ENCODE measurements at regions not wholly inside any gene's neighbourhood (a gene's known extent, or its start where the extent isn't known, plus 50 kb on each side); places are given as distances from the start of the nearest gene placed in this dataset.

GRCh38 chr1:244301595-244302130 lies 150.0 kb downstream of the ADSS2 start:
- no peaks in the 10 kb centered on the region for H3K27me3 ChIP-seq
- no peak overlapping the region for H3K27ac ChIP-seq
- no peaks in the 10 kb centered on the region for H3K9me3 ChIP-seq
- no peaks in the 10 kb centered on the region for H3K36me3 ChIP-seq
- DNase-seq (ENCODE audit: low spot score in 2 of 2): no peak
- H3K4me1 ChIP-seq: peaks cover 4% of the 10 kb centered on the region
- TF ChIP-seq POLR2AphosphoS5 (IDR thresholded peaks at IDR 0.05) (no peak), EP300 (IDR thresholded peaks at IDR 0.05) (no peak), POLR2A (IDR thresholded peaks at IDR 0.05) (no peak)
- TF ChIP-seq, protein P1, sequence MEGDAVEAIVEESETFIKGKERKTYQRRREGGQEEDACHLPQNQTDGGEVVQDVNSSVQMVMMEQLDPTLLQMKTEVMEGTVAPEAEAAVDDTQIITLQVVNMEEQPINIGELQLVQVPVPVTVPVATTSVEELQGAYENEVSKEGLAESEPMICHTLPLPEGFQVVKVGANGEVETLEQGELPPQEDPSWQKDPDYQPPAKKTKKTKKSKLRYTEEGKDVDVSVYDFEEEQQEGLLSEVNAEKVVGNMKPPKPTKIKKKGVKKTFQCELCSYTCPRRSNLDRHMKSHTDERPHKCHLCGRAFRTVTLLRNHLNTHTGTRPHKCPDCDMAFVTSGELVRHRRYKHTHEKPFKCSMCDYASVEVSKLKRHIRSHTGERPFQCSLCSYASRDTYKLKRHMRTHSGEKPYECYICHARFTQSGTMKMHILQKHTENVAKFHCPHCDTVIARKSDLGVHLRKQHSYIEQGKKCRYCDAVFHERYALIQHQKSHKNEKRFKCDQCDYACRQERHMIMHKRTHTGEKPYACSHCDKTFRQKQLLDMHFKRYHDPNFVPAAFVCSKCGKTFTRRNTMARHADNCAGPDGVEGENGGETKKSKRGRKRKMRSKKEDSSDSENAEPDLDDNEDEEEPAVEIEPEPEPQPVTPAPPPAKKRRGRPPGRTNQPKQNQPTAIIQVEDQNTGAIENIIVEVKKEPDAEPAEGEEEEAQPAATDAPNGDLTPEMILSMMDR (IDR thresholded peaks at IDR 0.05): no peak
- WGBS: 92% methylated on average over 5 of the region's 5 CpGs
- no peak overlapping the region for H3K4me3 ChIP-seq

DNA sequence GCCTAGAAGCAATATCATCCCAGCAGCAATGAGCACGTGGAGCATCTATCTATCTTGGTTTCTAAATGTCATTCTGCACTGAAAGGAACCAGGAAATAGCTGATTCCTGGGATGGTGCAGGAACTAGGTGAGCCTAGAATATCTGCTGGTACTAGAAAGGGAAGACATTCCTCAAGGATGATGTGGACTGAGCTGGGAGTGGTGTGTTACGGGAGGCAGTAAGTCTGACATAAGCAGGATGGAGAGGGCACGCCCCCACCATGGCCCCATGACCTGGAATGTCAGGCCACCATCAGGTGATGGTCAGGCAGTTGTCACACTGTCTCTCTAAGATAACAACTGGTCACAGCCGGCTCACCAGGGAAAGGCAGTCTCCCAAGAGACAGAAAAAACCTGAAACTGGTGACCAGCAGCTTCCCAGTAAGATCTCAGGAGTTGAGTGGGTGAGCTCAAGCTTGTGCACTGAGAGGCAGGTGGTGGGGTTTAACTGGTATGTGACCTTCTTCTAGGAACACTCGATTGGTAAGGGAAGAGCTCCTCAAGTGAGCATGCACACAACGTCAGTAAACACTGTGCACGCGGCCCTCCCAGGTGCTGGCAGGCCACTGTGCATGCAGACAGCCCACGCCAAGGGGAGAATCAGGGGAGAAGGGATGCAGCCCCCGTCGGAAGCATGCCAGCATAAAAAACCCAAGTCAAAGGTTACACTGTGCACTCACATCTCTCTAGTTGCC lies 148.7 kb downstream of the ADSS2 start:
- no peaks in the 10 kb centered on the region for H3K36me3 ChIP-seq
- H3K4me3 ChIP-seq: no peak overlapping the region
- H3K9me3 ChIP-seq: no peaks in the 10 kb centered on the region
- TF ChIP-seq POLR2AphosphoS5 (IDR thresholded peaks at IDR 0.05): no peak
- TF ChIP-seq, protein P1 (IDR thresholded peaks at IDR 0.05): no peak
- TF ChIP-seq EP300 (IDR thresholded peaks at IDR 0.05): no peak
- no peak for TF ChIP-seq POLR2A (IDR thresholded peaks at IDR 0.05)
- WGBS: 63% methylated on average over 11 of the region's 11 CpGs
- H3K4me1 ChIP-seq: peaks cover 4% of the 10 kb centered on the region
- no peaks in the 10 kb centered on the region for H3K27me3 ChIP-seq
- no peak for DNase-seq (ENCODE audit: low spot score in 2 of 2)
- peak overlapping the region; percentile 45 for H3K27ac ChIP-seq

DNA sequence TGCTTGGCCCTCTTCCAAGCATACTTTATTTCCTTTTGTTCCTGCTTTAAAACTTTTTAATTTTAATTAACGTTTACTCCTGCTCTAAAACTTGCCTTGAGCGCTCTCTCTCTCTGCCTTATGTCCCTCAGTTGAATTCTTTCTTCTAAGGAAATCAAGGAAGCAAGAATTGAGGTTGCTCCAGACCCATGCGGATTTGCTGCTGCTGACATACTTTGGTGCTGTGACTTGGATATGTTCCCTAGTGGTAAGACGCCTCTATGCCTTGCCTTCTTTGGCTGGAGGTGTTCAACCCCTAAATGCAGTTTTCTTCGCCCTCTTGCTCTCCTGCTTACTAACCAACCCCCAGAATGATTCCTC lies 148.1 kb downstream of the ADSS2 start:
- WGBS: 79% methylated on average over 5 of the region's 5 CpGs

GRCh38 chr1:244304156-244304555 lies 147.6 kb downstream of the ADSS2 start:
- H3K9me3 ChIP-seq: no peaks in the 10 kb centered on the region
- H3K36me3 ChIP-seq: no peaks in the 10 kb centered on the region
- 75% methylated on average over 11 of the region's 11 CpGs for WGBS
- TF ChIP-seq POLR2AphosphoS5 (IDR thresholded peaks at IDR 0.05): no peak
- no peak for TF ChIP-seq POLR2A (IDR thresholded peaks at IDR 0.05)
- TF ChIP-seq EP300 (IDR thresholded peaks at IDR 0.05): no peak
- TF ChIP-seq, protein P1 (IDR thresholded peaks at IDR 0.05): no peak
- no peak for DNase-seq (ENCODE audit: low spot score in 2 of 2)
- H3K4me3 ChIP-seq: no peak overlapping the region
- H3K27ac ChIP-seq: no peak overlapping the region
- H3K27me3 ChIP-seq: no peaks in the 10 kb centered on the region
- H3K4me1 ChIP-seq: peaks cover 4% of the 10 kb centered on the region

More for the DNA sequence above, 148.1 kb downstream of the ADSS2 start:
- Histone ChIP-seq H3K4me1 (peaks cover 4% of the 10 kb centered on the region), H3K27me3 (no peaks in the 10 kb centered on the region), H3K27ac (peak overlapping the region; percentile 45), H3K36me3 (no peaks in the 10 kb centered on the region), H3K4me3 (no peak overlapping the region), H3K9me3 (no peaks in the 10 kb centered on the region)
- DNase-seq (ENCODE audit: low spot score in 2 of 2): no peak
- TF ChIP-seq EP300 (IDR thresholded peaks at IDR 0.05): no peak
- no peak for TF ChIP-seq POLR2AphosphoS5 (IDR thresholded peaks at IDR 0.05)
- TF ChIP-seq, protein P1 (IDR thresholded peaks at IDR 0.05): no peak
- TF ChIP-seq POLR2A (IDR thresholded peaks at IDR 0.05): no peak

DNA sequence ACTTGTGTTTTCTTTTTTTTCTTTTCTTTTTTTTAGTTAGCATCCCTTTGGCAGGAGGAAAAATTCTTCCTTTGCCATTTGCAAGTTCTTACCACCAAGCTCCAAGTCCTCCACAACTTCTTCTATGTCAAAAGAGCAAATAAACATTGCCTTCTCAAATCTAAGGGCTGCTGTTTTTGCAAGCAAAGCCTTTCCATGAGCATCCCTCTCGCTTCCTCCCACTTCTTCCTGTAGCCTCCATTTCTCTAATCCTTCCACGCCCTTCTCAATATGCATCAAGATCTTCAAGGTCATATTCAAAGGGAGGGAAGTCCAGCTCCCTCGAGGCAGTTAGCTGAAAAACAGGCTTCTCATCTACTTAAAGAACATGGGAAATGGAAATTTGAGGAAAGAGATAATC lies 147.1 kb downstream of the ADSS2 start:
- no peaks in the 10 kb centered on the region for H3K36me3 ChIP-seq
- no peak overlapping the region for H3K27ac ChIP-seq
- H3K27me3 ChIP-seq: no peaks in the 10 kb centered on the region
- 75% methylated on average over 3 of the region's 3 CpGs for WGBS
- H3K4me1 ChIP-seq: peaks cover 4% of the 10 kb centered on the region
- no peak for DNase-seq (ENCODE audit: low spot score in 2 of 2)
- H3K9me3 ChIP-seq: no peaks in the 10 kb centered on the region
- no peak overlapping the region for H3K4me3 ChIP-seq
- TF ChIP-seq POLR2A (IDR thresholded peaks at IDR 0.05) (no peak), EP300 (IDR thresholded peaks at IDR 0.05) (no peak), POLR2AphosphoS5 (IDR thresholded peaks at IDR 0.05) (no peak)
- TF ChIP-seq, protein P1 (IDR thresholded peaks at IDR 0.05): no peak
